ENCODE measurements at regions not wholly inside any gene's neighbourhood (a gene's known extent, or its start where the extent isn't known, plus 50 kb on each side); places are given as distances from the start of the nearest gene placed in this dataset.
"Not testable (repeated sequence)": the region's sequence is repeated elsewhere in the genome, so short reads cannot be mapped to it uniquely, and the experiment has no call there.

DNA sequence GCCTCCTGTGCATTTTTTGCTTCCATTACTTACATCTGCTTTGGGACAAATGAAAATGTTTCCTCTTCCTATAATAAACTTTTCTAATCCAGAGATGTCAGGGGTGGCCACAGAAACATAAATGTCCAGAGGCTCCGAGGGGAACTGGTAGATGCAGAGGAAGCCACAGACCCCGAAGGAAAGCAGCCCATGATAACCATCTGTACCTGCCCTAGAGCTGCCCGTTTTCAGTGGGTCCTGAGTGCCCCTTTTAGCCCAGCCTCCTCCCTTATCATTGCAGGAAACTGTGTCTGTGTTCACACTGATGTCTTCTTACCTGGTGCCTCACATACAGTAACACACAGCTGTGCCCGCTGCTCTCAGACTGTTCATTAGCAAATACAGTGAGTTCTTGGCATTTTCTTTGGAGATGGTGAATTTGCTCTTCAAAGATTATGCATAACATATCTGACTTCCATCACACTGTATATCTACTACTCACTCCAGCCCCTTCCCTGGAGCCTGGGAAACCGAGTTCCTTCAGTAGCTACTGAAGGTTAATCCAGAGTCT is 817.8 kb downstream of the TMEM121 start:
- TF ChIP-seq, protein P1, sequence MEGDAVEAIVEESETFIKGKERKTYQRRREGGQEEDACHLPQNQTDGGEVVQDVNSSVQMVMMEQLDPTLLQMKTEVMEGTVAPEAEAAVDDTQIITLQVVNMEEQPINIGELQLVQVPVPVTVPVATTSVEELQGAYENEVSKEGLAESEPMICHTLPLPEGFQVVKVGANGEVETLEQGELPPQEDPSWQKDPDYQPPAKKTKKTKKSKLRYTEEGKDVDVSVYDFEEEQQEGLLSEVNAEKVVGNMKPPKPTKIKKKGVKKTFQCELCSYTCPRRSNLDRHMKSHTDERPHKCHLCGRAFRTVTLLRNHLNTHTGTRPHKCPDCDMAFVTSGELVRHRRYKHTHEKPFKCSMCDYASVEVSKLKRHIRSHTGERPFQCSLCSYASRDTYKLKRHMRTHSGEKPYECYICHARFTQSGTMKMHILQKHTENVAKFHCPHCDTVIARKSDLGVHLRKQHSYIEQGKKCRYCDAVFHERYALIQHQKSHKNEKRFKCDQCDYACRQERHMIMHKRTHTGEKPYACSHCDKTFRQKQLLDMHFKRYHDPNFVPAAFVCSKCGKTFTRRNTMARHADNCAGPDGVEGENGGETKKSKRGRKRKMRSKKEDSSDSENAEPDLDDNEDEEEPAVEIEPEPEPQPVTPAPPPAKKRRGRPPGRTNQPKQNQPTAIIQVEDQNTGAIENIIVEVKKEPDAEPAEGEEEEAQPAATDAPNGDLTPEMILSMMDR (IDR thresholded peaks at IDR 0.05), result not testable (repeated sequence)
- not testable (repeated sequence) for TF ChIP-seq ZFP36 (IDR thresholded peaks at IDR 0.05; ENCODE audit: borderline replicate concordance, partially characterized antibody); CHD2 (IDR thresholded peaks at IDR 0.05; ENCODE audit: low read length, partially characterized antibody)
